ENCODE measurements at regions not wholly inside any gene's neighbourhood (a gene's known extent, or its start where the extent isn't known, plus 50 kb on each side); places are given as distances from the start of the nearest gene placed in this dataset.

DNA sequence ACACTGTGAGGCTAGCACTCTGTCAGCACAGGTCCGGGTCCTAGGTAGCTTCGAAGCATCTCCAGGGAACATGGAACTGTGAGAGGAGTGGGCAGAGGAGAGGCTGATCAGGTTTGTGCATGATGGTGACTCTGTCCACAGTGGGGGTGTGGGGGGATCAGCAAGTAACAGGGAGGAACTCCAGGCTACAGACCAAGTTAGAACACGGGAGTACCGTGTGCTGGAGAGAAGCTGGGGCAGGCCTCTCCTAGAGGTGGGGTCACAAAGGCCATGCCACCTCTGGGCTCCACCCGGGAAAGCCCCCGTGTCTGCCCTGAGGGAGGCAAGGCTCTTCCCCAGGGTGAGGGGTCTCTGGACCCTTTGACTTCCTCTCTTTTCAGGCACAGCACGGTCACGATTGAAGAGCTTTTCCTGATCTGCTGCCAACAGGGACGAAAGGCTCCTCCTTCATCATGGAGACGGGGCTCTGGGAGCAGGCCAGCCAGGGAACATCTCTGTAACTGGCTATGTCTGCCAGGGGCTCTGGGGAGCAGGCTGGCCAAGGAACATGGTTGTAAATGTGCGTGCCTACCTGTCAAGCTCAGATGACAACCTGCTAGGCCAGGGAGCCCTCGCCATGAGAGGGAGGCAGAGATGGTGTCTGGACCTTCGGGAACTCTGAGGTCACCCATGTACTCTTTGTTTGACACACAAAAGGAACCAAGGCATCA lies 1476.1 kb downstream of the BRD1 start:
- dilution Hi-C loops (cut with HindIII; ENCODE audit: low sequenced_read_pairs, unreplicated experiment) (no loop called here), in situ Hi-C loops (cut with MboI; ENCODE audit: low sequenced_read_pairs) (no loop called here), intact Hi-C loops (cut with micrococcal nuclease) (no loop called here)
- H2AK9ac ChIP-seq (replicated peaks; ENCODE audit: low read depth, low read length, poor library complexity) = peak overlapping the region; percentile 37
- WGBS, 2 experiments (ENCODE audit: extremely low coverage in 2 of 2, insufficient read length in 1 of 2) = 35% methylated on average over 6 of the region's 13 CpGs; no CpG with 5 or more reads in 1 of the 2 experiments
- POLR2A ChIA-PET (ENCODE audit: unreplicated experiment) = no interaction called here
- no peak overlapping the region for H3K23ac ChIP-seq (ENCODE audit: low read depth, low read length)
- no peak overlapping the region for H4K91ac ChIP-seq (ENCODE audit: insufficient read depth, low read depth, low read length)
- H4K8ac ChIP-seq (ENCODE audit: low read depth in 2 of 2, low read length in 2 of 2) = no peak overlapping the region
- H3K4me3 ChIP-seq (ENCODE audit: insufficient read depth, low read depth, low read length) = no peak overlapping the region
- no peak overlapping the region for H3K4ac ChIP-seq (ENCODE audit: low read depth, low read length)
- H3K4me2 ChIP-seq (ENCODE audit: low read depth, low read length) = no peak overlapping the region
- H3K27me3 ChIP-seq (ENCODE audit: control insufficient read depth, insufficient read depth, low read length) = no peaks in the 10 kb centered on the region
- H3K9me3 ChIP-seq (ENCODE audit: control insufficient read depth, insufficient read depth, low read length) = peaks cover 43% of the 10 kb centered on the region
- no peak overlapping the region for H2AK5ac ChIP-seq (ENCODE audit: low read depth, low read length)
- H3K14ac ChIP-seq (replicated peaks; ENCODE audit: low read depth, low read length) = no peak overlapping the region
- no peak overlapping the region for H2BK120ac ChIP-seq (ENCODE audit: low read depth, low read length)
- H3K27ac ChIP-seq (ENCODE audit: insufficient read depth, low read length) = no peak overlapping the region
- DNase-seq (no peak), ATAC-seq (ENCODE audit: low read depth) (no peak)
- TF ChIP-seq RCOR1 (IDR thresholded peaks at IDR 0.05; ENCODE audit: insufficient replicate concordance, low read length) (no peak), MAZ (IDR thresholded peaks at IDR 0.05; ENCODE audit: borderline replicate concordance, low read depth, low read length) (no peak), CHD1 (IDR thresholded peaks at IDR 0.05; ENCODE audit: low read depth, low read length) (no peak), CEBPB (IDR thresholded peaks at IDR 0.05; ENCODE audit: low read depth, low read length) (no peak), MXI1 (IDR thresholded peaks at IDR 0.05; ENCODE audit: borderline replicate concordance, low read depth, low read length) (no peak), RAD21 (IDR thresholded peaks at IDR 0.05; ENCODE audit: low read length) (no peak), RFX5 (IDR thresholded peaks at IDR 0.05; ENCODE audit: low read depth, low read length) (no peak), ELK1 (IDR thresholded peaks at IDR 0.05; ENCODE audit: borderline replicate concordance, low read depth, low read length) (no peak), NFE2L2 (IDR thresholded peaks at IDR 0.05; ENCODE audit: low read depth, low read length) (no peak), FOS (IDR thresholded peaks at IDR 0.05; ENCODE audit: low read depth, low read length) (no peak), BHLHE40 (IDR thresholded peaks at IDR 0.05; ENCODE audit: low read depth, low read length) (no peak), POLR2A (IDR thresholded peaks at IDR 0.05; ENCODE audit: low read depth, low read length) (no peak), MAFK (IDR thresholded peaks at IDR 0.05; ENCODE audit: low read depth, low read length) (no peak), USF2 (IDR thresholded peaks at IDR 0.05; ENCODE audit: low read depth, low read length) (no peak), SMC3 (IDR thresholded peaks at IDR 0.05; ENCODE audit: low read depth, low read length) (no peak)
- TF ChIP-seq, protein P1, sequence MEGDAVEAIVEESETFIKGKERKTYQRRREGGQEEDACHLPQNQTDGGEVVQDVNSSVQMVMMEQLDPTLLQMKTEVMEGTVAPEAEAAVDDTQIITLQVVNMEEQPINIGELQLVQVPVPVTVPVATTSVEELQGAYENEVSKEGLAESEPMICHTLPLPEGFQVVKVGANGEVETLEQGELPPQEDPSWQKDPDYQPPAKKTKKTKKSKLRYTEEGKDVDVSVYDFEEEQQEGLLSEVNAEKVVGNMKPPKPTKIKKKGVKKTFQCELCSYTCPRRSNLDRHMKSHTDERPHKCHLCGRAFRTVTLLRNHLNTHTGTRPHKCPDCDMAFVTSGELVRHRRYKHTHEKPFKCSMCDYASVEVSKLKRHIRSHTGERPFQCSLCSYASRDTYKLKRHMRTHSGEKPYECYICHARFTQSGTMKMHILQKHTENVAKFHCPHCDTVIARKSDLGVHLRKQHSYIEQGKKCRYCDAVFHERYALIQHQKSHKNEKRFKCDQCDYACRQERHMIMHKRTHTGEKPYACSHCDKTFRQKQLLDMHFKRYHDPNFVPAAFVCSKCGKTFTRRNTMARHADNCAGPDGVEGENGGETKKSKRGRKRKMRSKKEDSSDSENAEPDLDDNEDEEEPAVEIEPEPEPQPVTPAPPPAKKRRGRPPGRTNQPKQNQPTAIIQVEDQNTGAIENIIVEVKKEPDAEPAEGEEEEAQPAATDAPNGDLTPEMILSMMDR (conservative IDR thresholded peaks at IDR 0.05; ENCODE audit: low read depth, low read length) = no peak
- H4K20me1 ChIP-seq (ENCODE audit: insufficient read depth, low read length) = no peaks in the 10 kb centered on the region
- no peak overlapping the region for H3K56ac ChIP-seq (ENCODE audit: extremely low read depth, insufficient read depth, low read length)
- CTCF ChIA-PET = no interaction called here
- no peaks in the 10 kb centered on the region for H3K4me1 ChIP-seq (ENCODE audit: control insufficient read depth, insufficient read depth, low read length)
- H2BK20ac ChIP-seq (ENCODE audit: low read depth, low read length) = no peak overlapping the region
- no peak overlapping the region for H3K18ac ChIP-seq (ENCODE audit: low read depth, low read length)
- no peak overlapping the region for H2BK15ac ChIP-seq (ENCODE audit: low read depth, low read length)
- H3K9ac ChIP-seq (ENCODE audit: low read depth, low read length) = no peak overlapping the region
- no peak overlapping the region for H4K5ac ChIP-seq (ENCODE audit: low read depth, low read length)
- H3K9me1 ChIP-seq (ENCODE audit: insufficient read depth, low read length) = no peaks in the 10 kb centered on the region
- no peaks in the 10 kb centered on the region for H3K36me3 ChIP-seq (ENCODE audit: control insufficient read depth, insufficient read depth, low read length)
- H3K79me1 ChIP-seq (ENCODE audit: low read depth in 1 of 2, low read length in 2 of 2) = no peaks in the 10 kb centered on the region
- no peak overlapping the region for H2BK5ac ChIP-seq (ENCODE audit: low read depth, low read length, poor library complexity, severe bottlenecking)
- BruUV-seq (replicated peaks) = no TSS peak
- H2AFZ ChIP-seq (replicated peaks; ENCODE audit: low read length, poor library complexity) = no peak overlapping the region

Data from IMR-90 (cell line).